Breast epithelium (tissue), 4 donors: ENCODE measurements at regions not wholly inside any gene's neighbourhood (a gene's known extent, or its start where the extent isn't known, plus 50 kb on each side); places are given as distances from the start of the nearest gene placed in this dataset.

Experiments used
- DNase-seq, 2 donors: peaks; one replicate each; pipeline ENCODE4 v3.0.0-alpha.2; 2019; ENCODE audit warnings: low spot score in 2 of 2
- H3K27ac ChIP-seq, 2 donors: fragments of 200-600 bp; sonication (generic) in 1 of 2; one replicate each; pipeline ENCODE4 v1.5.1; 2016 to 2019; ENCODE audit warnings: mild to moderate bottlenecking in 1 of 2
- H3K27me3 ChIP-seq, 2 donors: fragments of 200-600 bp; sonication (generic) in 1 of 2; one replicate each; pipeline versions ENCODE4 v1.5.1 to v1.6.0; 2017 to 2019; ENCODE audit warnings: control low read depth in 1 of 2, mild to moderate bottlenecking in 1 of 2
- H3K36me3 ChIP-seq: fragments of 200-600 bp; one replicate; pipeline ENCODE4 v1.5.1; 2019
- H3K4me1 ChIP-seq, 2 donors: fragments of 200-600 bp; sonication (generic); one replicate each; pipeline ENCODE4 v1.5.1; 2016 to 2019; ENCODE audit warnings: control low read depth in 1 of 2
- H3K4me3 ChIP-seq, 3 donors: fragments of 200-600 bp; sonication (generic); 1 replicate in 2 of 3; 2 replicates in 1 of 3; pipeline ENCODE4 v1.5.1; 2016 to 2019; ENCODE audit warnings: mild to moderate bottlenecking in 3 of 3, moderate library complexity in 2 of 3
- H3K9me3 ChIP-seq, 2 donors: fragments of 200-600 bp; sonication (generic) in 1 of 2; one replicate each; pipeline ENCODE4 v1.5.1; 2016 to 2019; ENCODE audit warnings: control low read depth in 1 of 2
- POLR2A ChIP-seq: fragments of 450-650 bp; IDR thresholded peaks from one replicate; pipeline ENCODE4 v1.6.1; 2016; ENCODE audit warnings: antibody characterized with exemption, mild to moderate bottlenecking, moderate library complexity
- POLR2AphosphoS5 ChIP-seq, 3 donors: sonication (generic); formaldehyde crosslinking; IDR thresholded peaks; one replicate each; pipeline ENCODE4 v1.6.1; 2017; ENCODE audit warnings: antibody characterized with exemption in 3 of 3
- intact Hi-C: fragments of 100-400 bp; cut with DNase I; formaldehyde crosslinking; loops from one replicate; pipeline ENCODE4 v1.15.1; 2023; ENCODE audit warnings: low total_unique reads
- TF ChIP-seq, protein P1 (sequence below), 3 donors: fragments of 450-650 bp; IDR thresholded peaks; one replicate each; pipeline ENCODE4 v1.5.1; 2016 to 2017; ENCODE audit warnings: antibody characterized with exemption in 3 of 3, mild to moderate bottlenecking in 3 of 3, moderate library complexity in 3 of 3

DNA sequence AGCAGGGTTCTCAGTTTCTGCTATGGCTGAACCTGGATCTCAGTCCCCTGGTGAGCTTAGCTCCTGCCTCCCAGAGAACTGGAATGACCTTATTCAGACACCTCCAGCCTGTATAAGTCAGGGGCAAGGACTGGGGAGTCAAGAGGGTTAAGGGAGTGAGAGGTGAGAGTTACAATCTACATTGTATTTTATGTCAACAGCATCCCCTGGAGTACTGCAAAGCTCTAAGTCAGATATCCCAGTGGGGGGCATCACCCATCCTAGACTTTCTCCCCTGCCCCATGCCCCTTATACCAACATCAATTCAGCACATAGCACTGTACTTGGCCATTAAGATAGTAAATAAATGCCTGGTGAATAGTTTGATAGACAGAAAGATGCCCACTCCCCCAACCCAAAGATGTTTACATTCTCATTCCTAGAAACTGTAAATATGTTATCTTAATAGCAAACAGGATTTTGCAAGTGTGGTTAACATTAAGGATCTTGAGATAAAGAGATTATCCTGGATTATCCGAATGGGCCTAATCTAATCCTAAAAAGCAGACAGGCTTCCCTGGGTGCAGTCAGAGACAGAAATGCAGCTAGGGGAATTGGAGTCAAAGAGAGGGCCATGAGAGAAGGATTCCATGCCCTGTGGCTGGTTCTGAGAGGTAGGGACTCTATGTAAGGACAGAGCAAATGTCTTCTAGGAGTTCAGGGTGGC, 132.3 kb upstream of the RASGRP1 start:
- H3K4me3 ChIP-seq, result no peak overlapping the region
- TF ChIP-seq POLR2A (no peak), POLR2AphosphoS5 (IDR thresholded peaks at IDR 0.05) (no peak)
- TF ChIP-seq, protein P1, sequence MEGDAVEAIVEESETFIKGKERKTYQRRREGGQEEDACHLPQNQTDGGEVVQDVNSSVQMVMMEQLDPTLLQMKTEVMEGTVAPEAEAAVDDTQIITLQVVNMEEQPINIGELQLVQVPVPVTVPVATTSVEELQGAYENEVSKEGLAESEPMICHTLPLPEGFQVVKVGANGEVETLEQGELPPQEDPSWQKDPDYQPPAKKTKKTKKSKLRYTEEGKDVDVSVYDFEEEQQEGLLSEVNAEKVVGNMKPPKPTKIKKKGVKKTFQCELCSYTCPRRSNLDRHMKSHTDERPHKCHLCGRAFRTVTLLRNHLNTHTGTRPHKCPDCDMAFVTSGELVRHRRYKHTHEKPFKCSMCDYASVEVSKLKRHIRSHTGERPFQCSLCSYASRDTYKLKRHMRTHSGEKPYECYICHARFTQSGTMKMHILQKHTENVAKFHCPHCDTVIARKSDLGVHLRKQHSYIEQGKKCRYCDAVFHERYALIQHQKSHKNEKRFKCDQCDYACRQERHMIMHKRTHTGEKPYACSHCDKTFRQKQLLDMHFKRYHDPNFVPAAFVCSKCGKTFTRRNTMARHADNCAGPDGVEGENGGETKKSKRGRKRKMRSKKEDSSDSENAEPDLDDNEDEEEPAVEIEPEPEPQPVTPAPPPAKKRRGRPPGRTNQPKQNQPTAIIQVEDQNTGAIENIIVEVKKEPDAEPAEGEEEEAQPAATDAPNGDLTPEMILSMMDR (IDR thresholded peaks at IDR 0.05), result no peak
- no peak overlapping the region for H3K27ac ChIP-seq
- H3K4me1 ChIP-seq, result no peaks in the 10 kb centered on the region
- H3K36me3 ChIP-seq, result no peaks in the 10 kb centered on the region
- no peaks in the 10 kb centered on the region for H3K27me3 ChIP-seq
- H3K9me3 ChIP-seq, result no peaks in the 10 kb centered on the region
- no peak for DNase-seq
- intact Hi-C loops, result no loop called here

DNA sequence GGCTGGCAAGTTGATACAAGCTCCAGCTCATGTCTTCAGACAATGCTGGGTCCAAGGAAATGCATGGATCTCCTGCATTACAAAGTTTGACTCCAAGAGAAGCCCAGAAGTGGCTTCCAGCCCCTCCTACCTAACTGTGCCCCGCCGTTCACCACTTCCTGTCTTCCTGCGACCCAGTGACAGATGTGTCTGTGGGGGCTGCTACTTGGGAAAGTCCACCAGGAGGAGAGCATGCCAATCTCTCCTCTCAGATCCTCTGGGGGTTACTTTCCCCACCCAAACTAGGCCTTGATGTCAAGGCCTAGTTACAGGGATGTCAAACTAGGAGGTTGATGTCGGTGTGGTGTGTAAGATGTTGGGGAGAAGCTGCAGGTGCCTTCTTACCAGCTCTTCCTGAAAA, 133.6 kb upstream of the RASGRP1 start:
- no peaks in the 10 kb centered on the region for H3K27me3 ChIP-seq
- H3K27ac ChIP-seq, result no peak overlapping the region
- no peak overlapping the region for H3K4me3 ChIP-seq
- no peak for DNase-seq
- H3K4me1 ChIP-seq, result no peaks in the 10 kb centered on the region
- TF ChIP-seq, protein P1 (IDR thresholded peaks at IDR 0.05), result no peak
- TF ChIP-seq POLR2AphosphoS5 (IDR thresholded peaks at IDR 0.05) (no peak), POLR2A (no peak)
- intact Hi-C loops, result no loop called here
- no peaks in the 10 kb centered on the region for H3K36me3 ChIP-seq
- no peaks in the 10 kb centered on the region for H3K9me3 ChIP-seq

DNA sequence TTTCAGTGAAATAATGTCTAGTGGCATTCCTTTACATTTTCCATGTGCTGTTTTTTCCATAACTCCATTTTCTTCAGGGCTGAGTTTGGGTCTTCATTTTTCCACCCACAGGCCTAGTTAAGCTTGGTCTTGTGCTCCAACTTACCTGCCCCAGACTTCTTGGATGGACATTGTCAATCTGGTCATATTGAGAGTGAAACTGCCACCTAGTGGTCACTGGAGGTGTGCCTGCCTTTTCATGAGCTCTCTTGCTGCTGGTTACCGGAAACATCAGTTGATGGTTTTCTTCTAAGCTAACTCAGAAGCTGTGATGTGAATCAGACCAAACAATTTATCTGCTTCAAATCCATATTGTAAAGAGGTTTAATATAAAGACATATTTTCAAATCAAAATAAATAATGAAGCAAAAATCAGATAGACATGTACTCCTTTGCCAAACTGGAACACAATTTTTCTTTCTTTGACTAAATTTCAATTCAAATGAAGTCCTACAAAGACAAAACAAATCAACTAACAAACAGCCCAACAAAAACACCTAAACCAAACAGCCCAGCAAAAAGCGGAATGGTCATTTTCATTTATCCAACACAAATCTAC, 135.1 kb upstream of the RASGRP1 start:
- TF ChIP-seq POLR2A (no peak), POLR2AphosphoS5 (IDR thresholded peaks at IDR 0.05) (no peak)
- TF ChIP-seq, protein P1 (IDR thresholded peaks at IDR 0.05), result peak; percentile 57 to 68 (median 63)
- intact Hi-C loops, result no loop called here
- no peak overlapping the region for H3K27ac ChIP-seq
- H3K4me1 ChIP-seq, result no peaks in the 10 kb centered on the region
- H3K9me3 ChIP-seq, result no peaks in the 10 kb centered on the region
- no peaks in the 10 kb centered on the region for H3K27me3 ChIP-seq
- H3K36me3 ChIP-seq, result no peaks in the 10 kb centered on the region
- DNase-seq, result peak; percentile 55 to 57
- H3K4me3 ChIP-seq, result no peak overlapping the region

DNA sequence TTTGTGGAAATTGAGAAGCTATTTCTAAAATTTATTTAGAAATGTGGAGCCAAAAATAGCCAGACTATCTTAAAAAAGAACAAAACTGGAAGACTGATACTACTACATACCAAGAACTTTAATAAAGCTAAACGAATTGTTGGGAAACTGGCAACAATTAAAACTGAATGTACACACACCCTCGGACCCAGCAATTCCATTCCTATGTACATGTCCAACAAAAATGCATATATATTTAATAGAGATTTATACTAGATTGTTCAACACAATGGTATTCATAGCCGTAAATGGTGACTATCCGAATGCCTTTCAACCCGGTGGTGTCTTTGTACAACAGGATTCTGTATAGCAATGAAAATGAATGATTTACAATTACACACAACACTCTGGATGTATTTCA, 136.5 kb upstream of the RASGRP1 start:
- intact Hi-C loops, result no loop called here
- TF ChIP-seq, protein P1 (IDR thresholded peaks at IDR 0.05), result no peak
- no peak for TF ChIP-seq POLR2AphosphoS5 (IDR thresholded peaks at IDR 0.05)
- no peak for DNase-seq
- no peaks in the 10 kb centered on the region for H3K9me3 ChIP-seq
- H3K27me3 ChIP-seq, result no peaks in the 10 kb centered on the region
- no peak overlapping the region for H3K4me3 ChIP-seq
- no peaks in the 10 kb centered on the region for H3K4me1 ChIP-seq
- H3K27ac ChIP-seq, result no peak overlapping the region
- H3K36me3 ChIP-seq, result no peaks in the 10 kb centered on the region

DNA sequence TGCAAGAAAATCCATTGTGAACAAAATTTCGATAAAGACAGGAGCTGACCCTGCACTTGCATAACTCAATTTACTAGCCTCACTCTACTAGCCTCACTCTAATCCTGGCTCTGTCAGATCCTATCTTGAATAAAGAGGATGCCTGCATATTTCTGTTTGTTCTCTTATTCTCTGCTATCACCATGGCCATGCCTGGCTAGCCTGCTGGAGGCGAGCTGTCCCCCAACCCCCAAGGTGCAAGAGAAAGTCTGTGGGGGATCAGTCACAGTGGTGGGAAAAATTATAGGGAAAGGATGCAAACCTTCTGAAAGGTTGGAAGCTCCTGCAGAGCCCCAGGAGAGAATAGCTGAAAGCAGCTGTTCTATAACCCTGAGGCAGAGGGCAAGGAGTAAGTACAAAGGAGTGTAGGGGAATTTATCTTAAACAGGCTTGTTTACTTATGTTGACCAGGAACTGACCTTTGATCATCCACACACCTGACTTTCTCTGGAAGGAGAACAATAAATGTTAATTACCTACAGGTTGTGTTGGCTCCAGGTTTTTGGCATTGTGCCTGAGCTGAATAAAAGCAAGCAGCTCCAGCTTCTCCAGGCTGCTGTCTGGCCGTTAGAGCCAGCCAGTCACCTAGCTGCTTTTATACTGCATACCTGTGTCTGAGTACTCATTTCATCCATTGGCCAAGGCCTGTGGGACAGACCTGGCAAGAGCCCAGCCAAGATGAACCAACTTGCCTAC, 137.7 kb upstream of the RASGRP1 start:
- H3K36me3 ChIP-seq, result no peaks in the 10 kb centered on the region
- no peaks in the 10 kb centered on the region for H3K9me3 ChIP-seq
- peak; percentile 56 to 72 for DNase-seq
- H3K4me3 ChIP-seq, result no peak overlapping the region
- H3K4me1 ChIP-seq, result no peaks in the 10 kb centered on the region
- H3K27me3 ChIP-seq, result no peaks in the 10 kb centered on the region
- intact Hi-C loops, result no loop called here
- TF ChIP-seq, protein P1 (IDR thresholded peaks at IDR 0.05), result no peak
- no peak for TF ChIP-seq POLR2AphosphoS5 (IDR thresholded peaks at IDR 0.05)
- TF ChIP-seq POLR2A, result no peak
- no peak overlapping the region for H3K27ac ChIP-seq
